Stomach (tissue), 4 donors: ENCODE measurements at regions not wholly inside any gene's neighbourhood (a gene's known extent, or its start where the extent isn't known, plus 50 kb on each side); places are given as distances from the start of the nearest gene placed in this dataset.

Source experiments
- CTCF ChIP-seq, 7 experiments: fragments of 450-650 bp in 4 of 7; fragments of 200-600 bp in 3 of 7; sonication (generic) in 3 of 7; IDR thresholded peaks; one replicate each; pipeline ENCODE4 v1.5.1; 2016 to 2019; ENCODE audit warnings: antibody characterized with exemption in 7 of 7, control low read depth in 2 of 7, mild to moderate bottlenecking in 1 of 7
- EP300 ChIP-seq: sonication (generic); formaldehyde crosslinking; IDR thresholded peaks from one replicate; pipeline ENCODE4 v1.6.1; 2017; ENCODE audit warnings: antibody characterized with exemption
- POLR2A ChIP-seq, 4 donors: fragments of 450-650 bp; IDR thresholded peaks; one replicate each; pipeline ENCODE4 v1.6.1; 2016; ENCODE audit warnings: antibody characterized with exemption in 4 of 4, control low read depth in 2 of 4, mild to moderate bottlenecking in 1 of 4, moderate library complexity in 1 of 4
- POLR2AphosphoS5 ChIP-seq, 3 donors: sonication (generic); formaldehyde crosslinking; IDR thresholded peaks; one replicate each; pipeline ENCODE4 v1.6.1; 2016; ENCODE audit warnings: antibody characterized with exemption in 3 of 3

GRCh38 chr6:147001621-147002020 lies 202.6 kb upstream of the STXBP5 start:
- TF ChIP-seq CTCF (IDR thresholded peaks at IDR 0.05) (no peak), POLR2A (IDR thresholded peaks at IDR 0.05) (no peak), POLR2AphosphoS5 (IDR thresholded peaks at IDR 0.05) (no peak), EP300 (no peak)
